AG08396 (cell line): ENCODE measurements at regions not wholly inside any gene's neighbourhood (a gene's known extent, or its start where the extent isn't known, plus 50 kb on each side); places are given as distances from the start of the nearest gene placed in this dataset.
A peak's percentile ranks its signal among the peaks of the same experiment; 100 is the strongest.
"Not testable (repeated sequence)": the region's sequence is repeated elsewhere in the genome, so short reads cannot be mapped to it uniquely, and the experiment has no call there.

ENCODE experiments used
- DNase-seq: peaks from one replicate; pipeline ENCODE4 v3.0.0; 2012; ENCODE audit warnings: low spot score, mixed read lengths

- DNase-seq = no peak
Observed at GRCh38 chr10:111579473-111579872, 502.6 kb downstream of the ADRA2A start.

DNA sequence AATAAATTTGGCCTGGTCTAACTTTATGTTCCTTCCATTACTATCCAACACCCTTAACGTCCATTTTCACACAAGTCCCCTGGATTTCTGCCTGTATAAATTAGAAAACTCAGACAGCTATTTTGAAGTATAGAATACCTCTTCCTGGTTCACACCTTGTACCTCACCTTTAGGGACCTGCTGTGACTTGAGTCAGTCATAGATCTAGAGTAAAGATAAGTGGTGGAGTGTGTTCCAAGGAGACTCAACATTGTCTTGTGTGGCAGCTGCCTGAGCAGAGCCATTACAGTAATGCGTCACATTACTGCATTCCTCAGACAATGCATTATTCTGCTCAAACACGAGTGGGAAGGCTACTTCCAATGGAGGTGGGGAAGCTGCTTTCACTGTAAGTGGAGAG, 513.9 kb downstream of the ADRA2A start:
- no peak for DNase-seq

GRCh38 chr10:111593578-111593977, 516.7 kb downstream of the ADRA2A start:
- no peak for DNase-seq

GRCh38 chr10:111595173-111595572, 518.3 kb downstream of the ADRA2A start:
- DNase-seq = no peak

GRCh38 chr10:111598433-111599059, 521.7 kb downstream of the ADRA2A start:
- DNase-seq = peak; percentile 20

- DNase-seq = no peak
Observed at GRCh38 chr10:111599943-111600342, 523.1 kb downstream of the ADRA2A start.

GRCh38 chr10:111600772-111601171, 523.9 kb downstream of the ADRA2A start:
- no peak for DNase-seq

GRCh38 chr10:111612273-111612672, 535.4 kb downstream of the ADRA2A start:
- no peak for DNase-seq

GRCh38 chr10:111634191-111634590, 549.4 kb downstream of the GPAM start:
- DNase-seq = no peak

- no peak for DNase-seq
Observed at GRCh38 chr10:111646021-111646420, 537.5 kb downstream of the GPAM start.

DNA sequence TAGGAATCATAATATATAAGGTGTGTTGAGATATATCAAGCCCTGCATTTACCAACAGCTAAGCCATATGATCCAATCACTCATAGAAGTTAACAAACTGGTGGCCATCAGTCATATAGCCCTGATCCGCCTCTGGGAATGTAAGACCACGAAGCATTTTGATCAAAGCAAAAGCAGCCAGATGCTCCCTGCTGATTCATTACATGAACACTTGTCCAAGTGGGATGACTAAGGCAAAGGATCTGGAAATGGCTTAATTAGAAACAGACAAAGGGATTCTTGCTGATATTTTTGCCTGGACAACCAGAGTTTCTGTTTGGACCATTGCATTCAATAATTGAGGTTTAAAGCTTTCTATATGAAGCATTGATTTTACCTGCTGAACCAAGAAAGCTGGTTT, 535.5 kb downstream of the GPAM start:
- DNase-seq = peak; percentile 7

- not testable (repeated sequence) for DNase-seq
Observed at GRCh38 chr10:111649080-111649479, 534.5 kb downstream of the GPAM start.

- no peak for DNase-seq
Observed at GRCh38 chr10:111650088-111650487, 533.5 kb downstream of the GPAM start.

DNA sequence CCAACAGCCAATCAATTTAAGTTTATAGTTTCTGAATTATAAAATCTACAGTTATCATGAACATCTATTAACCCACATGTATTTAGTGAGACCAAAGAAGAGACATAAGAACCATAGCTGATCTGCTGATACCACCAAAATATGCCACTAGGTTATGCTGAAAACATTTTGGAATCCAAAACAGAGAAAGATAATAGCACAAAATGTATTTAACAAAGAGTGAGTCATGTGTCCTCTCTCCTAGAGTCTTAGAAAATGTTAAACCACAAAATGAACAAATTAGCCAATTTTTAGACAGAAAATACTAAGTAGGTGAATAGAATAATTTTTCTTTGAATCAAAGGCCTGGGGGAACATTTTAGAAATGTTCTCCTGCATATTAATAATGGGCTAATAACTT, 527.5 kb downstream of the GPAM start:
- DNase-seq = no peak

DNA sequence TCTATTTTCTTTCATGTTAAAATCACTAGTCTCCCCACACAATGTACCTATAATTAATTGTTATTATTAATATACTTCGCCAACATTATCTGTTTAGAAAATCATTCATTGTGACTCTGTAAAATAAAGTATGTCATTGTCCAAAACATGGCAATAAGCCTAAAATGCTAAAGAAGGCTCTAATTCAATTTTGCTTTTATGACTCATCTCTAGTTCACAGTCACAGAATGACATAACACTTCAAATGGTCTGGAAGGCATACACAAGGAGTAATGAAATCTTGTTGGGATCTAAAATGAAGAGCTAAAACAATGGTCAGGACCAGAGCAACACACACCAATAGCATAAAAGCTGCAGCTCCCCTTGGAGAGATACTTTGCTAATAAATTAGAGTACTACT, 505.8 kb downstream of the GPAM start:
- no peak for DNase-seq

GRCh38 chr10:111686796-111687195, 496.8 kb downstream of the GPAM start:
- DNase-seq = no peak

- no peak for DNase-seq
Observed at GRCh38 chr10:111698711-111699110, 484.9 kb downstream of the GPAM start.

- DNase-seq = no peak
Observed at GRCh38 chr10:111703986-111704385, 479.6 kb downstream of the GPAM start.

DNA sequence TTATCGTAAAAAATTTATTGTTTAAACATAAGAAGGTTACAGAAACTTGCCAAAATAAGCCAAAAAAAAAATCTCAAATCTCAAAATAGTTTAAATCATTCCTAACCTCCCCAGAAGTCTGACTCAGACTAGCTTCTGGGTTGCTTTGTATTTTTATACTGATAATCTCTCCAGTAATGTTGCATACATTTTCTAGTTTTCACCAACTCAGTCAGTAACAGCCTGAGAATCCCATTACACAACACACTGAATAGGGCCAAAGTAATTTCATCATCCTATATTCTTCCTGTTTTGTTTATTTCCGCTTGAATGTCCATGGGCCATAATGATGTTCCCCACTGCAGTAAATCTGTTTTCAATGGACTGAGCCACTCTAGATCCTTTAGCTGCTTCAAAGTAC, 478.5 kb downstream of the GPAM start:
- DNase-seq = no peak

DNA sequence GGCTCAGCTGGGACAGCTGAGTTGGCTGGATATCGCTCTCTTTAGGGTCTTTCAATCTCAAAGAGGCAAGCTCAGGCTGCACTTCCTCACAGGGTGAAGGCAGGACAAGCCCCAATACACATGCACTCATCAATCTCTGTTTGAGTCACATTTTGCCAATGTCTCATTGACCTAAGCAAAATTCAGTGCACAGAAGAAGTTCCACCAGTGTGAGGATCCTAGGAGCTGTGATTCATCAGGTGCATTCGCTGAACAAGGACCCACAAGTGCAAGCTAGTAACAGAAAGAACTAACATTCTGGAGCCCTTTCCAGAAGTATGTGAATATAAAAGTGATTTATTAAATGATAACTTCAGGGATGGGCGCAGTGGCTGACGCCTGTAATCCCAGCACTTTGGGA, 477.2 kb downstream of the GPAM start:
- no peak for DNase-seq

DNA sequence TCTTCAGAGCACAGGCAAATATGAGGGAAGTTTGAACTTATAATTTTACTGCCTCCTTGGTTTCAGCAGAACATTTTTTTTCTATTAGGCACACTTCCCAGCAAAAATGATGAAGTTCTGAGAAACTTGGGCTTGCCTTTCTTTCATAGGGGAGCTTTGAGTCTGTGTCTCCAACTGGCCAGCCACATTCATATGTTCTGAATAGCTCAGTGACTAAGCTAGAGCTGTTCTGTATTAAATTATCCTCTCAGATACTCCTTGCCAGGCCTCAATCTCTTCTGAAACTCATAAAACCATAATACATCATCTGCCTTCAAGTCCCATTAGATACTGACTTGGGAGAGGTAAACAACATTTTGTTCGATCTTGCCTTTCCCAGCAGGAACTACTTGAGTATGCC, 476.5 kb downstream of the GPAM start:
- no peak for DNase-seq

- no peak for DNase-seq
Observed at GRCh38 chr10:111709603-111710002, 474.0 kb downstream of the GPAM start.

DNA sequence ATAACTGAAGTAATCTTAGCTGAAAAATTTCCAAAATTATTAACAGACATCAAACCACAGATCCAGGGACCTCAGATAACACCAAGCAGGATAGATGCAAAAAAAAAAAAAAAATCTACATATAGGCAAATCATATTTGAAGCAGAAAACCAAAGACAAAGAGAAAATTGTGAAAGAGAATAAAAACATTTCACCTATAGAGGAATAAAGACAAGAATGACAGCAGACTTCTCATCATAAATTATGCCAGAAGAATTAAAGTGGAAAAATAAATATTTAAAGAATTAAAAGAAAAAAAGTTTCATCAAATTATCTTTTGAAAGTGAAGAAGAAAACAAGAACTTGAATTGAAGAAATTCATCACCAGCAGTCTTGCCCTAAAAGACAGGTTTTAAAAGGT, 467.5 kb downstream of the GPAM start:
- DNase-seq = no peak

DNA sequence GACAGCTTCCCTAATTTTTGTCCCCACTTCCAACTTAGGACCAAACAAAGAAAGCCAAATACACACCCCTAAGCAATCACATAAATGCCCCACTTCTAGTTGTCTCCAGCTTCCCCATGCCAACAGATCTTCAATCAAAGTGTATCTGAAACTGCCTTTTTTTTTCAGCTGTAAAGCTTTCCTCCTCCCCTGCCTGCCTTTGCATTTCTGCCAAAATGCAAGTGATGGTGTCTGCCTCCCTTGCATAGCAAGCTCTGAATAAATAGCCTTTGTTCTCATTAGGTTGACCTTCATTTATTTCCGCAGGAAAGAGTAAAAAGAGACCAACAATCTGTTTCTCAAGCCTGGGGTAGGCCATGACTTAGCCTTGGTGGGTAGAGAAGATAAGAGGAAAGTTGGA, 459.4 kb downstream of the GPAM start:
- no peak for DNase-seq

DNA sequence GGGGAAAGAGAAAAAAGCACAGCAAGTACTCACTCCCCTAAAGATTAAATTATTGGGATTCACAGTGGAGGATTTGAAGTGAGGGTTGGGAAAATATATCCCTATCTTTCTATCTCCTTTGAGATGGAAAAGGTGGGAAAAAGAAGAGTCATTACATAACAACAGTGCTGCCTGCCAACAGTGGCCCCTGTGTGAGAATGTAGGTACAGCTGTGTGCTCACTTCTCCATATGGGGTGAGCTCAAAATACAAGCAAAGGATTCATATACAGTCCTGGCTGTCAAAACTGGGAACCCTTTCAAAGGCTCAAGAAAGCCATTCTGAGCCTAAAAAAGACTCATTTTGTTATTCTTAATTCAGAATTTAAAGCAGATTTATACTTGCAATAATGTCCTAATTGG, 458.5 kb downstream of the GPAM start:
- DNase-seq = no peak
